GM21717 (cell line): ENCODE measurements at regions not wholly inside any gene's neighbourhood (a gene's known extent, or its start where the extent isn't known, plus 50 kb on each side); places are given as distances from the start of the nearest gene placed in this dataset.

Source experiments
- ATAC-seq: cut with Tn5 transposase; IDR thresholded peaks from one replicate; pipeline ENCODE4 v1.9.1; 2021; ENCODE audit warnings: mild to moderate bottlenecking, moderate library complexity; ENCODE audit not compliant: unreplicated experiment

DNA sequence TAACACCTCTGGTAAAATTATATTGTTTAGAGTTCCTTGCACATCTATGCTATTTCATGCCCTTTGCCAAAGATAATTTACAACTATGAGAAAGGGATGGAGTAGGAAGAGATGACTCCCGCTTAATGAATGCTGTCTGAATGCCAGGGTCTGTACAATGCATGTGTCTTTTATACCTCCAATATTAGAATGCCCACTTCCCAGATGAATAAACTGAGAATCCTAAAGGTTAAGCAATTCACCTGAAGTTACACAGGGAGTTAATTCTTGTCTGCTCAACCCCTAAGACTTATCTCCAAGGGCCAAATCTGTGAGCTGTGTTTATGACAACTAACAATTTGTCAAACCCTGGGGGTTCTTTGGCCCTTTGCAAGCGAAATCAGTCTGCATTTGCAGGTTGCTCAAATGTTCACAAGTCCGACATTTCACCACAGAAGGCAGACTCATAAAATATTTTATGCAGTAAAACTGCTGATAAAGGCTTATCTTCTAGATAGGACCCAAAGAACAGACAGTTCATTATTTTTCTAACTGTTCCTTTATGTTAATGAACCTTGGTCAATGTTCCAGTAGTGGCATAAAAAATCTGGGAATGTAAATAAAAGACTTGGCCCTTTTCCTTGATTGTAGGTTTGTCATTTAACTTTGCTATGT is 50.2 kb upstream of the ATP1A1 start:
- no peak for ATAC-seq
